Keratinocyte (primary cell): ENCODE measurements at regions not wholly inside any gene's neighbourhood (a gene's known extent, or its start where the extent isn't known, plus 50 kb on each side); places are given as distances from the start of the nearest gene placed in this dataset.

Experiments used
- DNase-seq: peaks from one replicate; pipeline ENCODE4 v3.0.0-alpha.2; 2011; ENCODE audit warnings: low read depth, missing footprints, low spot score
- FAIRE-seq: peaks from 2 replicates; lab custom pipeline; 2011; peaks lifted over from hg19 to GRCh38; lab: Jason Lieb, UNC
- H2AFZ ChIP-seq: 2 replicates; pipeline ENCODE4 v1.6.0; 2012; ENCODE audit warnings: low read length, control low read depth, inconsistent platforms; ENCODE audit not compliant: control insufficient read depth
- H3K27ac ChIP-seq: 2 replicates; pipeline ENCODE4 v1.5.1; 2011; ENCODE audit warnings: low read length; ENCODE audit not compliant: control insufficient read depth, insufficient read depth
- H3K27me3 ChIP-seq: 3 replicates; pipeline ENCODE4 v1.6.0; 2011; ENCODE audit warnings: low read length; ENCODE audit not compliant: control insufficient read depth, insufficient read depth; ENCODE audit errors: extremely low read depth
- H3K36me3 ChIP-seq, 2 experiments: 2 replicates in 1 of 2; 3 replicates in 1 of 2; pipeline ENCODE4 v1.5.1; 2011; ENCODE audit warnings: low read length in 2 of 2, mild to moderate bottlenecking in 1 of 2; ENCODE audit not compliant: control insufficient read depth in 2 of 2, insufficient read depth in 2 of 2; ENCODE audit errors: extremely low read depth in 1 of 2
- H3K4me1 ChIP-seq: 3 replicates; pipeline ENCODE4 v1.5.1; 2011; ENCODE audit warnings: low read length; ENCODE audit not compliant: control insufficient read depth, insufficient read depth; ENCODE audit errors: extremely low read depth
- H3K4me2 ChIP-seq: 3 replicates; pipeline ENCODE4 v1.6.0; 2011; ENCODE audit warnings: low read depth, low read length; ENCODE audit not compliant: control insufficient read depth, insufficient read depth; ENCODE audit errors: extremely low read depth
- H3K4me3 ChIP-seq, 3 experiments: fragments of 200-600 bp in 1 of 3; sonication (generic) in 1 of 3; 2 replicates in 2 of 3; 3 replicates in 1 of 3; pipeline ENCODE4 v1.5.1; 2011 to 2016; ENCODE audit warnings: low read length in 3 of 3, mild to moderate bottlenecking in 3 of 3, control low read depth in 2 of 3, inconsistent platforms in 1 of 3, low read depth in 1 of 3, mixed read lengths in 1 of 3, mixed run types in 1 of 3, moderate library complexity in 1 of 3; ENCODE audit not compliant: control insufficient read depth in 2 of 3, insufficient read depth in 2 of 3; ENCODE audit errors: extremely low read depth in 1 of 3
- H3K79me2 ChIP-seq: 2 replicates; pipeline ENCODE4 v1.6.0; 2012; ENCODE audit warnings: low read length; ENCODE audit not compliant: control insufficient read depth, insufficient read depth
- H3K9ac ChIP-seq: 3 replicates; pipeline ENCODE4 v1.6.0; 2011; ENCODE audit warnings: low read length; ENCODE audit not compliant: control insufficient read depth, insufficient read depth; ENCODE audit errors: extremely low read depth
- H3K9me1 ChIP-seq: 3 replicates; pipeline ENCODE4 v1.6.0; 2011; ENCODE audit warnings: low read length; ENCODE audit not compliant: control insufficient read depth, insufficient read depth; ENCODE audit errors: extremely low read depth
- H3K9me3 ChIP-seq: 2 replicates; pipeline ENCODE4 v1.5.1; 2012; ENCODE audit warnings: low read depth, low read length; ENCODE audit not compliant: control insufficient read depth
- H4K20me1 ChIP-seq: 3 replicates; pipeline ENCODE4 v1.6.0; 2011; ENCODE audit warnings: low read length; ENCODE audit not compliant: control insufficient read depth, insufficient read depth; ENCODE audit errors: extremely low read depth
- EZH2 ChIP-seq: IDR thresholded peaks from one replicate; pipeline ENCODE4 v1.6.1; 2012; ENCODE audit warnings: inconsistent platforms, mild to moderate bottlenecking, low read length, moderate library complexity
- dilution Hi-C: fragments of 300-500 bp; cut with MboI; formaldehyde crosslinking; loops from one replicate; pipeline ENCODE4 v1.7.0; 2020; ENCODE audit warnings: low sequenced_read_pairs; ENCODE audit not compliant: extremely low pct_ligation_motif_present
- TF ChIP-seq, protein P1 (sequence below), 3 experiments: IDR thresholded peaks in 1 of 3; conservative IDR thresholded peaks in 1 of 3; optimal IDR thresholded peaks in 1 of 3; 2 replicates in 2 of 3; 3 replicates in 1 of 3; pipeline versions ENCODE3 to v1.5.1; 2011; ENCODE audit warnings: low read length in 3 of 3, mild to moderate bottlenecking in 3 of 3, moderate library complexity in 2 of 3, control low read depth in 1 of 3, inconsistent platforms in 1 of 3; ENCODE audit not compliant: insufficient read depth in 2 of 3; ENCODE audit errors: extremely low read depth in 1 of 3

DNA sequence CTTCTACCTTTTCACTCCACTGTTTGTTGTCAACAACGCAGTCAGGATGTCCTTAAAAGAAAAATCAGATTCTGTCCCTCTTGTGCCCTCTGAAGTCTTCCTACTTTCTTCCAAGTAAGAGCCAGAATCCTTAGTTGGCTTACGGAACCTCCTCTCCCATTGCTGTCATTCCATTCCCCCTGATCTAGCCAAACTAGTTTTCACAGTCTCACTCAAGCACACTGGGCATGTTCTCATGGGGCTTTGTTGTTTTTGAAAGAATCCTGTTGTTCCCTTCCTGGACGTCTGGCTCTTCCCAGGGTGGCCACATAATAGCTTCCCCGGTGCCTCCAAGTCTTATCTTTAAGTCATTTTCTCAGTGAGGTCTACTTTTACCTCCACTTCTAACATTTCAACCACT is 158.6 kb upstream of the ELAC2 start:
- no peaks in the 10 kb centered on the region for H3K36me3 ChIP-seq
- H3K4me3 ChIP-seq = no peak overlapping the region
- H4K20me1 ChIP-seq = no peaks in the 10 kb centered on the region
- no peak overlapping the region for H2AFZ ChIP-seq
- dilution Hi-C loops = no loop called here
- H3K27ac ChIP-seq = no peak overlapping the region
- no peaks in the 10 kb centered on the region for H3K9me1 ChIP-seq
- DNase-seq (no peak), FAIRE-seq (no peak)
- no peak overlapping the region for H3K4me2 ChIP-seq
- no peak overlapping the region for H3K9ac ChIP-seq
- no peak for TF ChIP-seq EZH2
- TF ChIP-seq, protein P1, sequence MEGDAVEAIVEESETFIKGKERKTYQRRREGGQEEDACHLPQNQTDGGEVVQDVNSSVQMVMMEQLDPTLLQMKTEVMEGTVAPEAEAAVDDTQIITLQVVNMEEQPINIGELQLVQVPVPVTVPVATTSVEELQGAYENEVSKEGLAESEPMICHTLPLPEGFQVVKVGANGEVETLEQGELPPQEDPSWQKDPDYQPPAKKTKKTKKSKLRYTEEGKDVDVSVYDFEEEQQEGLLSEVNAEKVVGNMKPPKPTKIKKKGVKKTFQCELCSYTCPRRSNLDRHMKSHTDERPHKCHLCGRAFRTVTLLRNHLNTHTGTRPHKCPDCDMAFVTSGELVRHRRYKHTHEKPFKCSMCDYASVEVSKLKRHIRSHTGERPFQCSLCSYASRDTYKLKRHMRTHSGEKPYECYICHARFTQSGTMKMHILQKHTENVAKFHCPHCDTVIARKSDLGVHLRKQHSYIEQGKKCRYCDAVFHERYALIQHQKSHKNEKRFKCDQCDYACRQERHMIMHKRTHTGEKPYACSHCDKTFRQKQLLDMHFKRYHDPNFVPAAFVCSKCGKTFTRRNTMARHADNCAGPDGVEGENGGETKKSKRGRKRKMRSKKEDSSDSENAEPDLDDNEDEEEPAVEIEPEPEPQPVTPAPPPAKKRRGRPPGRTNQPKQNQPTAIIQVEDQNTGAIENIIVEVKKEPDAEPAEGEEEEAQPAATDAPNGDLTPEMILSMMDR (optimal IDR thresholded peaks at IDR 0.05 in 1 of 3, IDR thresholded peaks at IDR 0.05 in 1 of 3, conservative IDR thresholded peaks at IDR 0.05 in 1 of 3; ENCODE audit: extremely low read depth in 1 of 3, insufficient read depth in 2 of 3, low read length in 3 of 3) = no peak
- no peaks in the 10 kb centered on the region for H3K27me3 ChIP-seq
- peaks cover 2% of the 10 kb centered on the region for H3K9me3 ChIP-seq
- H3K79me2 ChIP-seq = no peaks in the 10 kb centered on the region
- no peaks in the 10 kb centered on the region for H3K4me1 ChIP-seq

- TF ChIP-seq EZH2 = no peak
- TF ChIP-seq, protein P1 (optimal IDR thresholded peaks at IDR 0.05 in 1 of 3, IDR thresholded peaks at IDR 0.05 in 1 of 3, conservative IDR thresholded peaks at IDR 0.05 in 1 of 3; ENCODE audit: extremely low read depth in 1 of 3, insufficient read depth in 2 of 3, low read length in 3 of 3) = no peak
- FAIRE-seq = no peak
- H4K20me1 ChIP-seq = no peaks in the 10 kb centered on the region
Measured at GRCh38 chr17:13171790-13172189, 154.0 kb upstream of the ELAC2 start.

More at GRCh38 chr17:13171790-13172189, 154.0 kb upstream of the ELAC2 start:
- peaks cover 2% of the 10 kb centered on the region for H3K9me3 ChIP-seq
- no peak overlapping the region for H3K4me3 ChIP-seq
- dilution Hi-C loops = no loop called here
- no peaks in the 10 kb centered on the region for H3K79me2 ChIP-seq
- H3K9me1 ChIP-seq = no peaks in the 10 kb centered on the region
- no peaks in the 10 kb centered on the region for H3K27me3 ChIP-seq
- H3K27ac ChIP-seq = no peak overlapping the region
- no peak overlapping the region for H3K4me2 ChIP-seq
- no peak for DNase-seq
- H3K9ac ChIP-seq = no peak overlapping the region
- H2AFZ ChIP-seq = no peak overlapping the region
- no peaks in the 10 kb centered on the region for H3K4me1 ChIP-seq
- no peaks in the 10 kb centered on the region for H3K36me3 ChIP-seq
